DOHH2 (cell line): ENCODE measurements at regions not wholly inside any gene's neighbourhood (a gene's known extent, or its start where the extent isn't known, plus 50 kb on each side); places are given as distances from the start of the nearest gene placed in this dataset.

Source experiments
- EZH2phosphoT487 ChIP-seq: fragments of 200-600 bp; sonication (generic); IDR thresholded peaks from 2 replicates; pipeline ENCODE4 v1.6.1; 2017; ENCODE audit warnings: borderline replicate concordance, mild to moderate bottlenecking, antibody characterized with exemption, low read length, moderate library complexity, mixed read lengths
- TF ChIP-seq, protein P1 (sequence below): fragments of 200-600 bp; sonication (generic); IDR thresholded peaks from one replicate; pipeline ENCODE4 v1.5.1; 2014; ENCODE audit warnings: antibody characterized with exemption, mild to moderate bottlenecking, low read depth, low read length; ENCODE audit not compliant: poor library complexity, severe bottlenecking

DNA sequence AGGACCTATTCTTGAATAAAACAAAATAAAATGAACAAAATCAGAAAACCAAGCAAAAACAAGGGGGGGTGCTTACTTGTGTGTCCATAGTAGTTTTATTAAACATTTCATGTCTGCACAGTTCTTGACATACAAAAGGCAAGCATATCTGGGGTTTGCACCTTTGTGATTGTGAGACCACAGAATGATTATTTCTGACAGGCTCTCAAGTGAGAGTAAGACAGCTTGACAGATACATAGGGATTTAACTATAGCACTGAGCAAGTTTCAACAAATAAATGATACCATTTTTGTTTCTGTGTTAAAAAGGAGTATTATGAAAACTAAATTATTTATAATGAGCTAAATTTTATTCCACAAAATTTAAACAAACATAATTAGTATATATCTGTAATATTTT lies 712.0 kb upstream of the PCDH10 start:
- TF ChIP-seq, protein P1, sequence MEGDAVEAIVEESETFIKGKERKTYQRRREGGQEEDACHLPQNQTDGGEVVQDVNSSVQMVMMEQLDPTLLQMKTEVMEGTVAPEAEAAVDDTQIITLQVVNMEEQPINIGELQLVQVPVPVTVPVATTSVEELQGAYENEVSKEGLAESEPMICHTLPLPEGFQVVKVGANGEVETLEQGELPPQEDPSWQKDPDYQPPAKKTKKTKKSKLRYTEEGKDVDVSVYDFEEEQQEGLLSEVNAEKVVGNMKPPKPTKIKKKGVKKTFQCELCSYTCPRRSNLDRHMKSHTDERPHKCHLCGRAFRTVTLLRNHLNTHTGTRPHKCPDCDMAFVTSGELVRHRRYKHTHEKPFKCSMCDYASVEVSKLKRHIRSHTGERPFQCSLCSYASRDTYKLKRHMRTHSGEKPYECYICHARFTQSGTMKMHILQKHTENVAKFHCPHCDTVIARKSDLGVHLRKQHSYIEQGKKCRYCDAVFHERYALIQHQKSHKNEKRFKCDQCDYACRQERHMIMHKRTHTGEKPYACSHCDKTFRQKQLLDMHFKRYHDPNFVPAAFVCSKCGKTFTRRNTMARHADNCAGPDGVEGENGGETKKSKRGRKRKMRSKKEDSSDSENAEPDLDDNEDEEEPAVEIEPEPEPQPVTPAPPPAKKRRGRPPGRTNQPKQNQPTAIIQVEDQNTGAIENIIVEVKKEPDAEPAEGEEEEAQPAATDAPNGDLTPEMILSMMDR: no peak
- TF ChIP-seq EZH2phosphoT487: no peak
